HepG2 (cell line): ENCODE measurements at regions not wholly inside any gene's neighbourhood (a gene's known extent, or its start where the extent isn't known, plus 50 kb on each side); places are given as distances from the start of the nearest gene placed in this dataset.

ENCODE experiments used
- BRCA1 ChIP-seq: sonication (generic); formaldehyde crosslinking; IDR thresholded peaks from 2 replicates; pipeline ENCODE4 v1.4.0; 2020; ENCODE audit warnings: missing genetic modification reagents
- CCDC6 ChIP-seq: sonication (generic); formaldehyde crosslinking; IDR thresholded peaks from 2 replicates; pipeline ENCODE4 v1.8.1; 2022; ENCODE audit warnings: mild to moderate bottlenecking, missing genetic modification reagents, moderate library complexity
- KLF9 ChIP-seq: IDR thresholded peaks from 2 replicates; pipeline ENCODE4 v1.6.1; 2016; ENCODE audit warnings: low read depth
- PHF8 ChIP-seq: sonication (generic); formaldehyde crosslinking; IDR thresholded peaks from 2 replicates; pipeline ENCODE4 v1.5.0; 2020; ENCODE audit warnings: missing genetic modification reagents
- PRMT3 ChIP-seq: sonication (generic); formaldehyde crosslinking; IDR thresholded peaks from 2 replicates; pipeline ENCODE4 v1.8.1; 2022; ENCODE audit warnings: low read depth, mild to moderate bottlenecking, moderate library complexity, missing genetic modification reagents, borderline replicate concordance
- SOX13 ChIP-seq, 3 experiments: fragments of 450-650 bp in 1 of 3; sonication (generic) in 1 of 3; formaldehyde crosslinking in 1 of 3; IDR thresholded peaks in 2 of 3; conservative IDR thresholded peaks in 1 of 3; 2 replicates each; pipeline versions ENCODE4 v1.5.0 to v1.6.1; 2016 to 2020; ENCODE audit warnings: antibody characterized with exemption in 1 of 3, mild to moderate bottlenecking in 1 of 3, missing compliant biosample characterization in 1 of 3, missing genetic modification reagents in 1 of 3, moderate library complexity in 1 of 3
- TSC22D2 ChIP-seq: sonication (generic); formaldehyde crosslinking; IDR thresholded peaks from 2 replicates; pipeline ENCODE4 v1.5.1; 2020; ENCODE audit warnings: missing genetic modification reagents, mild to moderate bottlenecking, borderline replicate concordance
- ZKSCAN5 ChIP-seq: sonication (generic); formaldehyde crosslinking; IDR thresholded peaks from 2 replicates; pipeline ENCODE4 v1.5.1; 2020; ENCODE audit warnings: mild to moderate bottlenecking, missing genetic modification reagents
- ZMYM4 ChIP-seq: sonication (generic); formaldehyde crosslinking; IDR thresholded peaks from 2 replicates; pipeline ENCODE4 v1.8.1; 2023; ENCODE audit warnings: mild to moderate bottlenecking, missing genetic modification reagents
- ZNF138 ChIP-seq: sonication (generic); formaldehyde crosslinking; IDR thresholded peaks from 2 replicates; pipeline ENCODE4 v1.5.0; 2020; ENCODE audit warnings: mild to moderate bottlenecking, low read depth, missing genetic modification reagents
- ZNF17 ChIP-seq: sonication (generic); formaldehyde crosslinking; IDR thresholded peaks from 2 replicates; pipeline ENCODE4 v1.5.0; 2020; ENCODE audit warnings: mild to moderate bottlenecking, missing genetic modification reagents
- ZNF333 ChIP-seq: sonication (generic); formaldehyde crosslinking; IDR thresholded peaks from 2 replicates; pipeline ENCODE4 v1.4.0; 2020; ENCODE audit warnings: mild to moderate bottlenecking, missing genetic modification reagents, borderline replicate concordance
- TF ChIP-seq, protein P1 (sequence below): sonication (generic); formaldehyde crosslinking; IDR thresholded peaks from 2 replicates; pipeline ENCODE4 v1.4.0; 2020; ENCODE audit warnings: mild to moderate bottlenecking, missing genetic modification reagents, borderline replicate concordance
- TF ChIP-seq, protein P2 (sequence below): sonication (generic); formaldehyde crosslinking; IDR thresholded peaks from 2 replicates; pipeline ENCODE4 v1.5.0; 2020; ENCODE audit warnings: missing genetic modification reagents, mild to moderate bottlenecking, borderline replicate concordance
- TF ChIP-seq, protein P3 (sequence below): sonication (generic); formaldehyde crosslinking; IDR thresholded peaks from 2 replicates; pipeline ENCODE4 v1.5.0; 2020; ENCODE audit warnings: missing genetic modification reagents
- TF ChIP-seq, protein P4 (sequence below): IDR thresholded peaks from 2 replicates; pipeline ENCODE4 v1.6.1; 2016; ENCODE audit warnings: mild to moderate bottlenecking
- TF ChIP-seq, protein P5 (sequence below): sonication (generic); formaldehyde crosslinking; IDR thresholded peaks from 2 replicates; pipeline ENCODE4 v1.5.0; 2020; ENCODE audit warnings: mild to moderate bottlenecking, missing genetic modification reagents
- TF ChIP-seq, protein P6 (sequence below): IDR thresholded peaks from 2 replicates; pipeline ENCODE4 v1.6.1; 2016; ENCODE audit warnings: missing compliant biosample characterization, missing genetic modification reagents, borderline replicate concordance

DNA sequence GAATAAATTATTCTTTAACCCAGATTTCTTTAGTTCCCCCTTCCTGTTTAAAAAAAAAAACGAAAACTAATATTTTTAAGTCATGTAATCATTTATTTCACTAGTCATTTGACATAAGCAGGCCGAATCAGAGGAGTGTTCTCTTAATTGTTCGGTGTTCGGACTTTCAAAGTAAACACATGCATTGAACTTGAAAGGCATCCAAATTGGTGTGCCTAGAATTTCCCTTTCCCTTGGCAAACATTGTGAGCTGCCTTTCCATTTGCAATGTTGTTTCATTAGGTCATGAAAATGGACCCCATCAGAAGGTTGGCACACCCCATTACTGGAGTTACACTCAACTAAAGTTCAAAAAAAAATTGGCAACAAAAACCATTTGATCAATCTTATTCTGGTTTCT, 283.0 kb upstream of the MARCKS start (continued):
- TF ChIP-seq, protein P1, sequence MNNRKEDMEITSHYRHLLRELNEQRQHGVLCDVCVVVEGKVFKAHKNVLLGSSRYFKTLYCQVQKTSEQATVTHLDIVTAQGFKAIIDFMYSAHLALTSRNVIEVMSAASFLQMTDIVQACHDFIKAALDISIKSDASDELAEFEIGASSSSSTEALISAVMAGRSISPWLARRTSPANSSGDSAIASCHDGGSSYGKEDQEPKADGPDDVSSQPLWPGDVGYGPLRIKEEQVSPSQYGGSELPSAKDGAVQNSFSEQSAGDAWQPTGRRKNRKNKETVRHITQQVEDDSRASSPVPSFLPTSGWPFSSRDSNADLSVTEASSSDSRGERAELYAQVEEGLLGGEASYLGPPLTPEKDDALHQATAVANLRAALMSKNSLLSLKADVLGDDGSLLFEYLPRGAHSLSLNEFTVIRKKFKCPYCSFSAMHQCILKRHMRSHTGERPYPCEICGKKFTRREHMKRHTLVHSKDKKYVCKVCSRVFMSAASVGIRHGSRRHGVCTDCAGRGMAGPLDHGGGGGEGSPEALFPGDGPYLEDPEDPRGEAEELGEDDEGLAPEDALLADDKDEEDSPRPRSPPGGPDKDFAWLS (CRISPR knock-in tag), result no peak
- TF ChIP-seq ZNF138, result no peak
- 0 out of 2 replicates have a peak, but pooled peaks have one; percentile 15 for TF ChIP-seq ZMYM4 (CRISPR knock-in tag)
- TF ChIP-seq PHF8 (CRISPR knock-in tag), result no peak
- TF ChIP-seq TSC22D2 (CRISPR knock-in tag), result no peak
- no peak for TF ChIP-seq SOX13 (IDR thresholded peaks at IDR 0.05)
- peak in 1 of 2 experiments; percentile 43; a peak in 2 of 4 replicates for TF ChIP-seq SOX13 (CRISPR knock-in tag; conservative IDR thresholded peaks at IDR 0.05 in 1 of 2, IDR thresholded peaks at IDR 0.05 in 1 of 2)
- TF ChIP-seq PRMT3, result no peak
- TF ChIP-seq, protein P2, sequence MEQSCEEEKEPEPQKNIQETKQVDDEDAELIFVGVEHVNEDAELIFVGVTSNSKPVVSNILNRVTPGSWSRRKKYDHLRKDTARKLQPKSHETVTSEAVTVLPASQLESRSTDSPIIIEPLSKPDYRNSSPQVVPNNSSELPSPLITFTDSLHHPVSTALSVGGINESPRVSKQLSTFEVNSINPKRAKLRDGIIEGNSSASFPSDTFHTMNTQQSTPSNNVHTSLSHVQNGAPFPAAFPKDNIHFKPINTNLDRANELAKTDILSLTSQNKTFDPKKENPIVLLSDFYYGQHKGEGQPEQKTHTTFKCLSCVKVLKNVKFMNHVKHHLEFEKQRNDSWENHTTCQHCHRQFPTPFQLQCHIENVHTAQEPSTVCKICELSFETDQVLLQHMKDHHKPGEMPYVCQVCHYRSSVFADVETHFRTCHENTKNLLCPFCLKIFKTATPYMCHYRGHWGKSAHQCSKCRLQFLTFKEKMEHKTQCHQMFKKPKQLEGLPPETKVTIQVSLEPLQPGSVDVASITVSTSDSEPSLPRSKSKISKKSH, result no peak
- TF ChIP-seq ZKSCAN5 (CRISPR knock-in tag), result no peak
- TF ChIP-seq, protein P3, sequence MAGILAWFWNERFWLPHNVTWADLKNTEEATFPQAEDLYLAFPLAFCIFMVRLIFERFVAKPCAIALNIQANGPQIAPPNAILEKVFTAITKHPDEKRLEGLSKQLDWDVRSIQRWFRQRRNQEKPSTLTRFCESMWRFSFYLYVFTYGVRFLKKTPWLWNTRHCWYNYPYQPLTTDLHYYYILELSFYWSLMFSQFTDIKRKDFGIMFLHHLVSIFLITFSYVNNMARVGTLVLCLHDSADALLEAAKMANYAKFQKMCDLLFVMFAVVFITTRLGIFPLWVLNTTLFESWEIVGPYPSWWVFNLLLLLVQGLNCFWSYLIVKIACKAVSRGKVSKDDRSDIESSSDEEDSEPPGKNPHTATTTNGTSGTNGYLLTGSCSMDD (CRISPR knock-in tag), result no peak
- no peak for TF ChIP-seq ZNF17 (CRISPR knock-in tag)
- no peak for TF ChIP-seq BRCA1
- no peak for TF ChIP-seq KLF9 (CRISPR knock-in tag)
- TF ChIP-seq CCDC6 (CRISPR knock-in tag), result no peak
- no peak for TF ChIP-seq ZNF333 (CRISPR knock-in tag)
- TF ChIP-seq, protein P4, sequence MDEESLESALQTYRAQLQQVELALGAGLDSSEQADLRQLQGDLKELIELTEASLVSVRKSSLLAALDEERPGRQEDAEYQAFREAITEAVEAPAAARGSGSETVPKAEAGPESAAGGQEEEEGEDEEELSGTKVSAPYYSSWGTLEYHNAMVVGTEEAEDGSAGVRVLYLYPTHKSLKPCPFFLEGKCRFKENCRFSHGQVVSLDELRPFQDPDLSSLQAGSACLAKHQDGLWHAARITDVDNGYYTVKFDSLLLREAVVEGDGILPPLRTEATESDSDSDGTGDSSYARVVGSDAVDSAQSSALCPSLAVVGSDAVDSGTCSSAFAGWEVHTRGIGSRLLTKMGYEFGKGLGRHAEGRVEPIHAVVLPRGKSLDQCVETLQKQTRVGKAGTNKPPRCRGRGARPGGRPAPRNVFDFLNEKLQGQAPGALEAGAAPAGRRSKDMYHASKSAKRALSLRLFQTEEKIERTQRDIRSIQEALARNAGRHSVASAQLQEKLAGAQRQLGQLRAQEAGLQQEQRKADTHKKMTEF (CRISPR knock-in tag), result no peak
- TF ChIP-seq, protein P5, sequence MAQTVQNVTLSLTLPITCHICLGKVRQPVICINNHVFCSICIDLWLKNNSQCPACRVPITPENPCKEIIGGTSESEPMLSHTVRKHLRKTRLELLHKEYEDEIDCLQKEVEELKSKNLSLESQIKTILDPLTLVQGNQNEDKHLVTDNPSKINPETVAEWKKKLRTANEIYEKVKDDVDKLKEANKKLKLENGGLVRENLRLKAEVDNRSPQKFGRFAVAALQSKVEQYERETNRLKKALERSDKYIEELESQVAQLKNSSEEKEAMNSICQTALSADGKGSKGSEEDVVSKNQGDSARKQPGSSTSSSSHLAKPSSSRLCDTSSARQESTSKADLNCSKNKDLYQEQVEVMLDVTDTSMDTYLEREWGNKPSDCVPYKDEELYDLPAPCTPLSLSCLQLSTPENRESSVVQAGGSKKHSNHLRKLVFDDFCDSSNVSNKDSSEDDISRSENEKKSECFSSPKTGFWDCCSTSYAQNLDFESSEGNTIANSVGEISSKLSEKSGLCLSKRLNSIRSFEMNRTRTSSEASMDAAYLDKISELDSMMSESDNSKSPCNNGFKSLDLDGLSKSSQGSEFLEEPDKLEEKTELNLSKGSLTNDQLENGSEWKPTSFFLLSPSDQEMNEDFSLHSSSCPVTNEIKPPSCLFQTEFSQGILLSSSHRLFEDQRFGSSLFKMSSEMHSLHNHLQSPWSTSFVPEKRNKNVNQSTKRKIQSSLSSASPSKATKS (CRISPR knock-in tag), result no peak
- TF ChIP-seq, protein P6, sequence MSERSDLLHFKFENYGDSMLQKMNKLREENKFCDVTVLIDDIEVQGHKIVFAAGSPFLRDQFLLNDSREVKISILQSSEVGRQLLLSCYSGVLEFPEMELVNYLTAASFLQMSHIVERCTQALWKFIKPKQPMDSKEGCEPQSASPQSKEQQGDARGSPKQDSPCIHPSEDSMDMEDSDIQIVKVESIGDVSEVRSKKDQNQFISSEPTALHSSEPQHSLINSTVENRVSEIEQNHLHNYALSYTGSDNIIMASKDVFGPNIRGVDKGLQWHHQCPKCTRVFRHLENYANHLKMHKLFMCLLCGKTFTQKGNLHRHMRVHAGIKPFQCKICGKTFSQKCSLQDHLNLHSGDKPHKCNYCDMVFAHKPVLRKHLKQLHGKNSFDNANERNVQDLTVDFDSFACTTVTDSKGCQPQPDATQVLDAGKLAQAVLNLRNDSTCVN, result no peak
